C4-2B (cell line): ENCODE measurements at regions not wholly inside any gene's neighbourhood (a gene's known extent, or its start where the extent isn't known, plus 50 kb on each side); places are given as distances from the start of the nearest gene placed in this dataset.

ENCODE experiments used
- CTCF ChIP-seq: fragments of 450-650 bp; conservative IDR thresholded peaks from 2 replicates; pipeline ENCODE4 v1.5.1; 2017; ENCODE audit warnings: mild to moderate bottlenecking
- ZFX ChIP-seq: fragments of 450-650 bp; IDR thresholded peaks from 2 replicates; pipeline ENCODE4 v1.6.1; 2017

DNA sequence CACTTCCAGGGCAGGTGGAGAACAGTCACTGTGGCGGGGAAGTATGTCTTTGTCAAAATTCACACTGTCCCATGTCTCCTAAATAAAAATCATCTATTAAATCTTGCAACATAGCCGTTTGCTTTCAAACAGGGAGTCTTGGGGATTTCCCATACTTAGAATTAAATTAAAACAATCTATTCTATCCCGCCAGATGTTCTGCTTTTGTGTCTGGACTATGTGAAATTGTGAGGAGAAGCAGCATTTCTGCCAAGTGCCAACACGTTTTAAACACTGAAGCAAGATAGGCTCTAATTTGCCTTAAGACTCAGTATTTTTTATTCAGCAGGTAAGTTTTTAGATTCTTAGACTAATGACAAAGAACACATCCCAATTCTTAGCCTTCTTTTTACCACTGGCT lies 73.7 kb downstream of the SPATA31C2 start:
- TF ChIP-seq CTCF, result no peak
- TF ChIP-seq ZFX, result no peak
